Iris pigment epithelial cell (primary cell): ENCODE measurements at regions not wholly inside any gene's neighbourhood (a gene's known extent, or its start where the extent isn't known, plus 50 kb on each side); places are given as distances from the start of the nearest gene placed in this dataset.
"Not testable (repeated sequence)": the region's sequence is repeated elsewhere in the genome, so short reads cannot be mapped to it uniquely, and the experiment has no call there.

Experiments
- DNase-seq: peaks from one replicate; pipeline ENCODE4 v3.0.0-alpha.2; 2011; ENCODE audit warnings: low read depth

GRCh38 chr9:67307109-67307508, 314.8 kb upstream of the SPATA31A3 start:
- DNase-seq = not testable (repeated sequence)

GRCh38 chr9:67288797-67289196, 296.4 kb upstream of the SPATA31A3 start:
- DNase-seq = not testable (repeated sequence)

DNA sequence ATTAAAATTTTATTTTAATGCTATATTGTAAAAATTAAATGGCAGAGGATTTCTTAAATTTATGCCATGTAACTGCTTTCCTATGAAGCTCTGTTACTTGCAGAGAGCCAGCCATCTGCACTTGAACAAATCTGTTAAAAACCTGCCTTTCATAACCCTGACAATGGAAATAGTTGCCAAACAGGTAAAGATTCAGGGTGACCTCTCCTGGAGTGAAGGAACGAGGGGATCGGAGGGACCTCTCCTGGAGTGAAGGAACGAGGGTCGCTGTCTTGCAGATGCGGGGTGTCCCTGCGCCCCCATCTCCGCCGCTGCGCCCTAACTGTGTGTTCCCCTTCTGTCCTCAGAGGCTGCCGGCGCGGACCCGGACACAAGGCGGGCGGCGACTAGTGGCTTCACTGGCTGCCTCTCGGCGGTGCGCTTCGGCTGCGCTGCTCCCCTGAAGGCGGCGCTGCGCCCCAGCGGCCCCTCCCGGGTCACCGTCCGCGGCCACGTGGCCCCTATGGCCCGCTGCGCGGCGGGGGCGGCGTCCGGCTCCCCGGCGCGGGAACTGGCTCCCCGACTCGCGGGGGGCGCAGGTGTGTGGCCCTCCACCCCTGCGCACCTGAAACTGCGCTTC, 295.9 kb upstream of the SPATA31A3 start:
- DNase-seq = not testable (repeated sequence)

DNA sequence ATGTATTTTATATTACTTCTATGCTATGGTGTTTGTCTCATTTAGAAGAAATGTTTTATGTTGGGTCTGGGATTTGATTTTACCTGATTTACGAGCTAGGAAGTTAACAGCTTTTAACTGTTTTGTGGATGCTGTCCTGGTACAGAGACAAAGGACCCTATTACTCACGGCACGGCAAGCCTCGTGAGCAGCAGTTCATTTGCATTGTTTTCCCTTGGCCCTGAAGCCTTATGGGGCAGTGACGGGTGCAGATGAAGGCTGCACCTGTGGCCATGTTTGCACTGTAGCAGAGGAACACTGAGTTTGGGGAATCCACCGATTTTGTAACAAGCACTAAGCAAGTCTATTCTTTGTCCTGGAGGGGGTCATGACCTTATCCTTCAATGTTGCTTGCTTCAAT, 291.9 kb upstream of the SPATA31A3 start:
- DNase-seq = not testable (repeated sequence)

- DNase-seq = not testable (repeated sequence)
These were observed 289.2 kb upstream of the SPATA31A3 start for GRCh38 chr9:67281574-67281973.

GRCh38 chr9:67269692-67270091, 277.3 kb upstream of the SPATA31A3 start:
- not testable (repeated sequence) for DNase-seq

DNA sequence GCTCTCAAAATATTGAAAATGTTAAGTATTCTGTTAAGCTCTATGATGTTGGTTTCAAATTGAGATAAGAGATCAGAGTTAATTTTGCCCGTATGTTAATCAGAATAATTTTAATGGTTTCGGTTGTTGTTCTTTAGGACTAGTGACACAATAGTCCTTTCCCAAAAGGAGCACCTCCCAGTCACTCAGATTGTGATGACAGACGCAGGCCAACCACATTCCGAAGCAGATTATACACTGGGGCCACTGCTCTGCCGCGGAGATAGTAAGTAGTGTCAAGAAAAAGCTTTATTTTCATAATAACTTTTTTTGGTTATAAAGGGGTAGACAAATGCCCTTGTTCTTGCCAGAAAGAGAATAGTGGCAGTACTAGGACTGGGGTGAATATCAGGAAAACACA, 265.5 kb upstream of the SPATA31A3 start:
- DNase-seq = not testable (repeated sequence)

GRCh38 chr9:67248967-67249366, 256.6 kb upstream of the SPATA31A3 start:
- not testable (repeated sequence) for DNase-seq

- not testable (repeated sequence) for DNase-seq
These were observed 219.7 kb upstream of the SPATA31A3 start for GRCh38 chr9:67212073-67212472.

DNA sequence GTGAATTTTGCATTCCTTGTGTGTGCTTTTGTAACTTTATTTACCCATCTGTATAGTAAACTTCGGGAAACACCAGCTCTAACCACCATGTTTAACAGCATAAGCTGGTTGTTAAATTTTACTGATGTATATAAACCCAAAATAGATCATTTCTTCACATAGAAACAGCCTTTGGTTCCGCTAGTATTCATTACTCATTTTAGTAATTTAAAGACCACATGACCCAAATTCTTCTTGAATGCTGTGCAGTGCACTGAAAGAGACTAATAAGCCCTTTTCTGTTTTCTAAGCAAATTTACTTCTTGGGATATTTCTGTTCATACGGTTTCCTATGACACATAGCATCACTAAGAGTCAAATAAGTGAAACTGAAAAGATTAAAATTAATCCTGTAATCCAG, 218.5 kb upstream of the SPATA31A3 start:
- DNase-seq = not testable (repeated sequence)

DNA sequence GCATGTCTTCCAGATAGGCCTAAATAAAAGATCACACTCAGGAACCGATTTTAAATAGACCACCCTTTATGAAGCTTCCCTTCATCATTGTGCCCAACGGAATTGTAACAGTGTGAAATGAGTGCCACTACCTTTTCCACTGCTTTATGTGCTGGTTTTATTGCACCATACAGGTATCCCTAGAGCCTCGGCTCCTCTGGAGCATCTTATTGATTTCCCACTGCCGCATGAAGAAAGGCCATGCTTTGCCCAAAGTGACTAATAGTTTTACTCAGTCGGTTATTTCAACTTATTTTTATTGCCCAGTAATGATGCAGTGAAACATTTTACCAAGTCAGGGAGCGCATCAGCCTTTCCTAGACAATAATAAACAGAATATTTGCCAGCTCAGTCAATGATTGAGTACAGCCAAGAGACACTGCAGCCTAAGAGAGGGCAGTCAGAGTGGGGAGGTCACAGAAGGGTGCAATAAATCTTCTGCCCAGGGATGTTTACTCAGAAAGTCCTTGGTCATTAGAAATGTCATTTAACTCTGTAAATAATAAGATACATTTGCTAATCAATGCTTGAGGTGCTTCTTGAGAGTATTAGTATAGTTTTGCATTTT, 216.6 kb upstream of the SPATA31A3 start:
- not testable (repeated sequence) for DNase-seq

DNA sequence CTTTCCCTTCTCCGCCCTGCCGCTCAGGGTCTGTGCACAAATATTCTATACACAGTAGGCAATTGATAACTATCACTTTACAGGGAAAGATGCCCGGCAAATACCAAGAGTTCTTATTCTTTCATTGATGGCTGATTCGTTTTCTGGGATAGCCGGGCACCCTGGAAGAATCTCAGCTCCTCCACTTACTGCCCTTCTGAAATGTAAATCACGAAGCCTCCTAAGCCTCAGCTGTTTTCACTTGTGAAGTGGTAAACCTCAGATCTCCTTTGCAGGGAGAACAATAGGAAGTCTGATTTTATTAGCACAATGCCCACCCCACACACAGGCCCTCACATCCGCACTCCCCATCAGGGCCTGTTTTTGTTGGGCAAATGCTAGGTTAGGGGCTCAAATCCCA, 203.8 kb upstream of the SPATA31A3 start:
- not testable (repeated sequence) for DNase-seq

GRCh38 chr9:67195357-67195756, 203.0 kb upstream of the SPATA31A3 start:
- DNase-seq = not testable (repeated sequence)

DNA sequence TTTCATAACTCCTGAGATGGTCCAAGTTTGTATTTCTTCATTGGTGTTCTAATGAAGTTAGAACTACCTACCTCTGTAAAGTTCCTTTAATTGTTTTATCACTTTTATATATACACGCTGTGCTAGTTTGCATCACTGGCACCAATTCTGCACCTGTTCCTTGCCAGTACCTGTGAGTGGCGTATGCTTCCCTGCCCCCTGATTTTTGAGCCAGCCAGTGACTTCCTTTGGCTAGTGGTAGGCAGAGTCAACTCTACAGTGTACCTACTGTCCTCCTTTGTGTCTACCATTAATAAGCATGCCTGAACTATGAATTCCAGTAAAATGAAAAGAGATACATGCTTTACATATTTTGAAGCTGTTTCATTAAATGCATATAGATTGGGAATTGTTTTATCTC, 186.8 kb upstream of the SPATA31A3 start:
- DNase-seq = not testable (repeated sequence)

- DNase-seq = not testable (repeated sequence)
These were observed 182.8 kb upstream of the SPATA31A3 start for GRCh38 chr9:67175167-67175566.

GRCh38 chr9:67171721-67172120, 179.4 kb upstream of the SPATA31A3 start:
- not testable (repeated sequence) for DNase-seq

- not testable (repeated sequence) for DNase-seq
These were observed 176.3 kb upstream of the SPATA31A3 start for GRCh38 chr9:67168530-67169157.

DNA sequence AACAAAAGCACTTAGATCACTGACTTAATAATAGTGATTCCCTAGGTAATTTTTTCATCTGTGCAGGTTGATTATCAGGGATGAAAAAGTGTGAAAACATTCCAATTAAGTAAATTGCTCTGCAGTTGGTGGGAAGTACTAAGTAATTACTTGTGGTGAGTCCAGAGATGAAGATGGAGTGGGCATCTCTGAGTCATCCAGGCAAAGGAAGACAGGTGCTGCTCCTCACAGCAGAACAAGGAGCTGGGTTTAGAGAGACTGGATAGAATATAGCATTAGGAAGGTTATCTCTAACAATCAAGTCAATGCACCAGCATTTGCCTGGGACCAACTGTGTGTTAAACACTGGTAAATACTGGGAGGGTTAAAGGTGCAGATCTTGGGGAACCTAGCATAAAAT, 174.0 kb upstream of the SPATA31A3 start:
- DNase-seq = not testable (repeated sequence)

DNA sequence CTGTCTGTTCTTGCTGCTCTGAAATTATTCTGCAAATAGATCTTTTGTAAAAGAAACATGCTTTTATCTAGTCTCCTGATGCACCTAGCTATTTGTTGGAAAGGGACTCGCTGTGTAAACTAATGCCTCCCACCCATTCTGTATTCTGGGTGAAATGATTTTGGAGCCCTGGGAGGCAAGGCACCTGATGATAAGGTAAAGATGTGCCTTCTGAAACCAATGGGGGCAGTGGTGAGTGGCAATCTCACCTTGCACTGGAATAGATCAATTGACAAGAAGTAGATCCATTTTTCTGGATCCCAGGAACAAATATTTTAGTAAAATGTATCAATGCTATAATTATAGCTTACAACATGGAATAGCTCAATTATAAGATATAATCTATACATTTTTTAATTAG, 170.5 kb upstream of the SPATA31A3 start:
- not testable (repeated sequence) for DNase-seq

DNA sequence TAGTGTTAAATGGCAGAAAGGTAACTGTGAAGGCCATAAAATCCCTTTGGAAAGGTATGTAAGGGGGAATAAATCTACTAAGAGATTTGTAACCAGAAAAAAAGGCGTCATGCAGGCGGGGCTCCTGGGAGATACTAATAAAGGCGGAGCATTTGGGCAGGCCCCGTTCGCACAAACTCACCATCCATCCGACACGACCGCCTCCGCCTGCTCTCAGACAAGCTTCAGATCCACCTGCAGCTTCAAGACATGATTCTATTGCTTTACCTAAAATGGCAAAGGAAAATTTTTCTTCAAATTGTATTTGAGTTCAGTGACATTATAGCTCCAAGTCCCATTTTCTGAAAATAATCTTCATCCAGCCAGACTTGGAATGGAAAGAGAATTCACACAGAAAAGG, 162.9 kb upstream of the SPATA31A3 start:
- DNase-seq = not testable (repeated sequence)

- DNase-seq = not testable (repeated sequence)
These were observed 161.2 kb upstream of the SPATA31A3 start for GRCh38 chr9:67153501-67153900.

- DNase-seq = not testable (repeated sequence)
These were observed 150.2 kb upstream of the SPATA31A3 start for GRCh38 chr9:67142392-67143107.

DNA sequence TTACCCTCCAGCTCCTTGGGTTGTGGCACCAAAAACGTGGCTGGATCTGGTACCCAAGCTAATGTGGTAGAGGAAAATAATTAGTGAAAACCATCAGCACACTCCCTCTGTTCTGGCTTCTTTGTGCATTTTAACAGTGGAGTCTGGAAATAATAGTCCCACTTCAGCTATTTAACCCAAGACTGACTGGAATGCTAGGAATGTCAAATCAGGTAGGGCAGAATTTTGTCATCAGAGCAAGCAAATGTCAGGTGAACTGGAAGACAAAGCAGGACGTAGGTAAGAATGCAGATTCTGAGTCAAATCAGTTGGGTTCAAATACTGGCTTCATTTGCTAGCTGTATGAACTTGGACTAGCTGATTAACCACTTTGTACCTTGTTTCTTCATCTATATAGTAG, 144.0 kb upstream of the SPATA31A3 start:
- DNase-seq = not testable (repeated sequence)
